HepG2 (cell line): ENCODE measurements at regions not wholly inside any gene's neighbourhood (a gene's known extent, or its start where the extent isn't known, plus 50 kb on each side); places are given as distances from the start of the nearest gene placed in this dataset.
A peak's percentile ranks its signal among the peaks of the same experiment; 100 is the strongest.

Experiments
- ATAC-seq: fragments of 200-7000 bp; cut with Tn5 transposase; 3 replicates; pipeline ENCODE4 v1.9.1; 2020; ENCODE audit warnings: mild to moderate bottlenecking, moderate library complexity
- BruUV-seq: library from RNA; stranded (reverse); fragments of 400-500 nt; replicated peaks from 2 replicates; lab custom pipeline; 2021; lab: Mats Ljungman, UMichigan
- CTCF ChIA-PET: fragments of 300-600 bp; formaldehyde crosslinking; extraction: SDS; loops from one replicate; lab custom pipeline; 2021; ENCODE audit warnings: low total read pairs, inconsistent platforms, low intra/inter-chr PET ratio; lab: Yijun Ruan, JAX
- POLR2A ChIA-PET: fragments of 350-600 bp; sonication (Branson Sonifier 250); formaldehyde crosslinking; loops from one replicate; lab custom pipeline; 2020; ENCODE audit warnings: antibody characterized with exemption, inconsistent platforms; lab: Yijun Ruan, JAX
- DNase-seq: peaks from one replicate; pipeline ENCODE4 v3.0.0-alpha.2; 2015; ENCODE audit warnings: low spot score
- FAIRE-seq: peaks from 3 replicates; lab custom pipeline; 2011; peaks lifted over from hg19 to GRCh38; lab: Jason Lieb, UNC
- H2AFZ ChIP-seq: one replicate; pipeline ENCODE4 v1.6.1; 2011; ENCODE audit warnings: low read length, inconsistent platforms
- H3K27ac ChIP-seq: fragments of 300-600 bp; 3 replicates; pipeline ENCODE4 v1.8.0; 2011; ENCODE audit warnings: mixed run types, mild to moderate bottlenecking, mixed read lengths, low read length, inconsistent platforms; ENCODE audit not compliant: insufficient read depth; ENCODE audit errors: extremely low read length
- H3K27me3 ChIP-seq, 2 experiments: fragments of 200-600 bp in 1 of 2; 2 replicates in 1 of 2; 3 replicates in 1 of 2; pipeline versions ENCODE4 v1.6.0 to v1.8.0; 2011; ENCODE audit warnings: low read length in 2 of 2, mild to moderate bottlenecking in 2 of 2, moderate library complexity in 2 of 2, inconsistent platforms in 1 of 2; ENCODE audit not compliant: insufficient read depth in 2 of 2, control insufficient read depth in 1 of 2
- H3K36me3 ChIP-seq, 2 experiments: fragments of 200-600 bp in 1 of 2; replicated peaks in 1 of 2; 2 replicates in 1 of 2; 3 replicates in 1 of 2; pipeline versions ENCODE4 v1.5.1 to v1.8.0; 2011; ENCODE audit warnings: low read length in 2 of 2, inconsistent platforms in 1 of 2; ENCODE audit not compliant: insufficient read depth in 2 of 2, control insufficient read depth in 1 of 2
- H3K4me1 ChIP-seq: 2 replicates; pipeline ENCODE4 v1.5.1; 2012; ENCODE audit warnings: low read length, inconsistent platforms; ENCODE audit not compliant: insufficient read depth
- H3K4me2 ChIP-seq: 2 replicates; pipeline ENCODE4 v1.6.0; 2011; ENCODE audit warnings: low read depth, low read length, inconsistent platforms
- H3K4me3 ChIP-seq, 3 experiments: fragments of 200-600 bp in 1 of 3; sonication (generic), shearing (Covaris generic) in 1 of 3; replicated peaks in 1 of 3; 2 replicates each; pipeline ENCODE4 v1.5.1; 2011 to 2016; ENCODE audit warnings: low read length in 3 of 3, inconsistent platforms in 2 of 3, low read depth in 2 of 3, mild to moderate bottlenecking in 2 of 3, control low read depth in 1 of 3, mixed read lengths in 1 of 3; ENCODE audit not compliant: insufficient read depth in 1 of 3
- H3K79me2 ChIP-seq: one replicate; pipeline ENCODE4 v1.6.1; 2011; ENCODE audit warnings: low read length, inconsistent platforms; ENCODE audit not compliant: insufficient read depth
- H3K9ac ChIP-seq: 2 replicates; pipeline ENCODE4 v1.6.0; 2011; ENCODE audit warnings: mild to moderate bottlenecking, low read depth, low read length, inconsistent platforms; ENCODE audit not compliant: insufficient read depth
- H3K9me3 ChIP-seq: 2 replicates; pipeline ENCODE4 v1.5.1; 2012; ENCODE audit warnings: mild to moderate bottlenecking, low read length
- H4K20me1 ChIP-seq: 2 replicates; pipeline ENCODE4 v1.6.0; 2011; ENCODE audit warnings: inconsistent platforms, mild to moderate bottlenecking, low read length, moderate library complexity; ENCODE audit not compliant: insufficient read depth
- AGO1 ChIP-seq: fragments of 200-400 bp; formaldehyde crosslinking; IDR thresholded peaks from 2 replicates; pipeline ENCODE4 v1.6.1; 2017; ENCODE audit warnings: mild to moderate bottlenecking, low read depth, low read length, moderate library complexity; ENCODE audit not compliant: poor library complexity, severe bottlenecking
- ATF5 ChIP-seq: sonication (generic); formaldehyde crosslinking; IDR thresholded peaks from 2 replicates; pipeline ENCODE4 v1.4.0; 2020; ENCODE audit warnings: mild to moderate bottlenecking, low read depth, missing genetic modification reagents
- GATAD2A ChIP-seq: IDR thresholded peaks from 2 replicates; pipeline ENCODE4 v1.6.1; 2016
- HIVEP1 ChIP-seq: sonication (generic); formaldehyde crosslinking; IDR thresholded peaks from 2 replicates; pipeline ENCODE4 v1.4.0; 2020; ENCODE audit warnings: mild to moderate bottlenecking, missing genetic modification reagents
- MLX ChIP-seq: IDR thresholded peaks from 2 replicates; pipeline ENCODE4 v1.6.1; 2016
- ZBTB40 ChIP-seq, 2 experiments: fragments of 450-650 bp in 1 of 2; sonication (generic) in 1 of 2; formaldehyde crosslinking in 1 of 2; IDR thresholded peaks; 2 replicates each; pipeline versions ENCODE4 v1.6.1 to v1.8.0; 2016 to 2022; ENCODE audit warnings: antibody characterized with exemption in 1 of 2, mild to moderate bottlenecking in 1 of 2, missing genetic modification reagents in 1 of 2
- ZFP91 ChIP-seq: sonication (generic); formaldehyde crosslinking; IDR thresholded peaks from 2 replicates; pipeline ENCODE4 v1.9.0; 2022; ENCODE audit warnings: missing genetic modification reagents, mild to moderate bottlenecking, borderline replicate concordance
- ZMAT3 ChIP-seq: sonication (generic); formaldehyde crosslinking; conservative IDR thresholded peaks from 2 replicates; pipeline ENCODE4 v1.7.0; 2021; ENCODE audit warnings: missing genetic modification reagents
- ZNF432 ChIP-seq: sonication (generic); formaldehyde crosslinking; IDR thresholded peaks from 2 replicates; pipeline ENCODE4 v1.5.0; 2020; ENCODE audit warnings: missing genetic modification reagents, mild to moderate bottlenecking, borderline replicate concordance
- WGBS: methylation state at CpG from one replicate; pipeline ENCODE4 v1.1.6; 2017; ENCODE audit warnings: low lambda C conversion rate; 5-methylcytosine and 5-hydroxymethylcytosine counted together
- in situ Hi-C: cut with HindIII; loops from 2 replicates; pipeline ENCODE4 v1.10.0; 2017; ENCODE audit warnings: low pct_unique_long_range_greater_than_20kb; ENCODE audit not compliant: extremely low pct_ligation_motif_present
- intact Hi-C: fragments of 100-400 bp; cut with micrococcal nuclease; formaldehyde crosslinking; loops from one replicate; pipeline ENCODE4 v1.10.0; 2022; ENCODE audit not compliant: unreplicated experiment
- TF ChIP-seq, protein P1 (sequence below): sonication (generic); formaldehyde crosslinking; IDR thresholded peaks from 2 replicates; pipeline ENCODE4 v1.5.0; 2020; ENCODE audit warnings: missing genetic modification reagents

- Histone ChIP-seq H3K79me2 (no peaks in the 10 kb centered on the region), H3K36me3 (no peaks in the 10 kb centered on the region), H3K4me2 (no peak overlapping the region), H3K4me1 (peaks cover 16% of the 10 kb centered on the region), H2AFZ (no peak overlapping the region), H3K9me3 (no peaks in the 10 kb centered on the region), H3K27me3 (peaks cover 0 to 15% of the 10 kb centered on the region in 2 experiments; a peak in 4 of 5 replicates), H3K27ac (no peak overlapping the region), H3K4me3 (no peak overlapping the region), H4K20me1 (no peaks in the 10 kb centered on the region), H3K9ac (no peak overlapping the region)
- BruUV-seq = no TSS peak
- DNase-seq (peak; percentile 22), ATAC-seq (peak; percentile 87), FAIRE-seq (no peak)
- intact Hi-C loops (no loop called here), in situ Hi-C loops (loop anchor here (10.0 kb wide), 1 partner anchor 619 kb away; no protein-coding TSS in a partner anchor)
- under 1% methylated on average over 5 of the region's 5 CpGs for WGBS
- CTCF ChIA-PET = no interaction called here
- POLR2A ChIA-PET = no interaction called here
- TF ChIP-seq ZFP91 (CRISPR knock-in tag) = no peak
- no peak for TF ChIP-seq HIVEP1 (CRISPR knock-in tag)
- no peak for TF ChIP-seq AGO1
- TF ChIP-seq GATAD2A (CRISPR knock-in tag) = peak; percentile 81
- no peak for TF ChIP-seq ZNF432
- TF ChIP-seq MLX (CRISPR knock-in tag) = no peak
- TF ChIP-seq, protein P1, sequence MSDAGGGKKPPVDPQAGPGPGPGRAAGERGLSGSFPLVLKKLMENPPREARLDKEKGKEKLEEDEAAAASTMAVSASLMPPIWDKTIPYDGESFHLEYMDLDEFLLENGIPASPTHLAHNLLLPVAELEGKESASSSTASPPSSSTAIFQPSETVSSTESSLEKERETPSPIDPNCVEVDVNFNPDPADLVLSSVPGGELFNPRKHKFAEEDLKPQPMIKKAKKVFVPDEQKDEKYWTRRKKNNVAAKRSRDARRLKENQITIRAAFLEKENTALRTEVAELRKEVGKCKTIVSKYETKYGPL (CRISPR knock-in tag) = peak; percentile 75; the same call in 1 of the 2 replicates
- TF ChIP-seq ATF5 (CRISPR knock-in tag) = no peak
- no peak for TF ChIP-seq ZBTB40 (IDR thresholded peaks at IDR 0.05)
- TF ChIP-seq ZBTB40 (CRISPR knock-in tag; IDR thresholded peaks at IDR 0.05) = no peak; the same call in 1 of the 2 replicates
- no peak for TF ChIP-seq ZMAT3 (CRISPR knock-in tag)
Observed at GRCh38 chr4:41883988-41884734, 51.1 kb upstream of the TMEM33 start.
